Tibial nerve (tissue), 4 donors: ENCODE measurements at regions not wholly inside any gene's neighbourhood (a gene's known extent, or its start where the extent isn't known, plus 50 kb on each side); places are given as distances from the start of the nearest gene placed in this dataset.

Experiments used
- DNase-seq, 2 donors: peaks; one replicate each; pipeline ENCODE4 v3.0.0-alpha.2; 2019; ENCODE audit warnings: low spot score in 2 of 2
- H3K27ac ChIP-seq, 4 donors: fragments of 200-600 bp; sonication (generic) in 3 of 4; one replicate each; pipeline ENCODE4 v1.5.1; 2017 to 2019; ENCODE audit warnings: mild to moderate bottlenecking in 1 of 4
- H3K27me3 ChIP-seq, 2 donors: fragments of 200-600 bp; sonication (generic) in 1 of 2; one replicate each; pipeline versions ENCODE4 v1.5.1 to v1.6.0; 2017 to 2019
- H3K36me3 ChIP-seq, 3 donors: fragments of 200-600 bp; sonication (generic); one replicate each; pipeline ENCODE4 v1.5.1; 2018 to 2019
- H3K4me1 ChIP-seq, 4 donors: fragments of 200-600 bp; sonication (generic) in 3 of 4; one replicate each; pipeline ENCODE4 v1.5.1; 2017 to 2019
- H3K4me3 ChIP-seq, 4 donors: fragments of 200-600 bp; sonication (generic) in 3 of 4; one replicate each; pipeline ENCODE4 v1.5.1; 2017 to 2019; ENCODE audit warnings: mild to moderate bottlenecking in 1 of 4, moderate library complexity in 1 of 4
- H3K9me3 ChIP-seq, 4 donors: fragments of 200-600 bp; sonication (generic) in 3 of 4; one replicate each; pipeline ENCODE4 v1.5.1; 2017 to 2019
- CTCF ChIP-seq, 5 experiments: fragments of 200-600 bp in 3 of 5; fragments of 450-650 bp in 2 of 5; sonication (generic) in 3 of 5; IDR thresholded peaks; one replicate each; pipeline ENCODE4 v1.5.1; 2016 to 2019; ENCODE audit warnings: antibody characterized with exemption in 5 of 5, mild to moderate bottlenecking in 3 of 5, moderate library complexity in 2 of 5
- EP300 ChIP-seq, 2 donors: sonication (generic); formaldehyde crosslinking; IDR thresholded peaks; one replicate each; pipeline ENCODE4 v1.6.1; 2017; ENCODE audit warnings: antibody characterized with exemption in 2 of 2, mild to moderate bottlenecking in 1 of 2
- POLR2A ChIP-seq, 2 donors: fragments of 450-650 bp; IDR thresholded peaks; one replicate each; pipeline ENCODE4 v1.6.1; 2017; ENCODE audit warnings: antibody characterized with exemption in 2 of 2, mild to moderate bottlenecking in 2 of 2, moderate library complexity in 2 of 2
- WGBS, 2 donors: methylation state at CpG; one replicate each; pipeline ENCODE4 v1.1.5; 2018; 5-methylcytosine and 5-hydroxymethylcytosine counted together

- Histone ChIP-seq H3K36me3 (no peaks in the 10 kb centered on the region), H3K4me3 (no peak overlapping the region), H3K27me3 (no peaks in the 10 kb centered on the region), H3K27ac (no peak overlapping the region), H3K4me1 (no peaks in the 10 kb centered on the region), H3K9me3 (no peaks in the 10 kb centered on the region)
- TF ChIP-seq EP300 (IDR thresholded peaks at IDR 0.05), result no peak
- TF ChIP-seq CTCF (IDR thresholded peaks at IDR 0.05), result no peak
- TF ChIP-seq POLR2A (IDR thresholded peaks at IDR 0.05), result no peak
- no peak for DNase-seq
Observed at GRCh38 chr1:72869441-72869840, 587.1 kb upstream of the NEGR1 start.

GRCh38 chr1:72851597-72851996 lies 569.3 kb upstream of the NEGR1 start:
- no peaks in the 10 kb centered on the region for H3K27me3 ChIP-seq
- no peak overlapping the region for H3K27ac ChIP-seq
- H3K4me1 ChIP-seq, result no peaks in the 10 kb centered on the region
- no peaks in the 10 kb centered on the region for H3K9me3 ChIP-seq
- no peak overlapping the region for H3K4me3 ChIP-seq
- DNase-seq, result no peak
- no peak for TF ChIP-seq POLR2A (IDR thresholded peaks at IDR 0.05)
- TF ChIP-seq CTCF (IDR thresholded peaks at IDR 0.05), result no peak
- TF ChIP-seq EP300 (IDR thresholded peaks at IDR 0.05), result no peak
- H3K36me3 ChIP-seq, result no peaks in the 10 kb centered on the region
- WGBS, 2 donors, result 51 to 73% methylated on average over 4 of the region's 4 CpGs

GRCh38 chr1:72848997-72849396 lies 566.7 kb upstream of the NEGR1 start:
- no peak overlapping the region for H3K4me3 ChIP-seq
- no peaks in the 10 kb centered on the region for H3K27me3 ChIP-seq
- no peaks in the 10 kb centered on the region for H3K9me3 ChIP-seq
- 94 to 99% methylated on average over 3 of the region's 3 CpGs for WGBS, 2 donors
- H3K4me1 ChIP-seq, result no peaks in the 10 kb centered on the region
- H3K27ac ChIP-seq, result no peak overlapping the region
- H3K36me3 ChIP-seq, result no peaks in the 10 kb centered on the region
- DNase-seq, result no peak
- no peak for TF ChIP-seq EP300 (IDR thresholded peaks at IDR 0.05)
- no peak for TF ChIP-seq CTCF (IDR thresholded peaks at IDR 0.05)

DNA sequence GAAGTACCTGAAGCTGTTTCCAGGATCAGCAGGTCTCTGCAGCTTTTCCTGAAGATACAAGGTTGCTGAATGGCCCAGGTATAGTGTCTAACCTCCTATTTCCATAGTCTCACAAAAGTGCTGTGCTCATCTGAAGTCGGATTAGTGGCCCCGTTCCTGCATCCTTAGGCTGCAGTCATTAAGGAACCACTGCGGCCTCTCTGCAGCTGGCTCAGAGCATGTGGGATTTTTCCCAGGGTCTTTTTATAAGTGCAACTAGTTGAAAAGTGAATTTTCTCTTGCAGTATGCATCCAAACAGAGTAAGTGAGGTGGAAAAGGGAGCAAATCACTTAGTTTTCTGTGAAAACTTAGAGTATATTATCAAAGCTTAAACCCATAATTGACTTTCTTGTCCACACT lies 565.3 kb upstream of the NEGR1 start:
- no peaks in the 10 kb centered on the region for H3K27me3 ChIP-seq
- no peak for TF ChIP-seq POLR2A (IDR thresholded peaks at IDR 0.05)
- no peak for TF ChIP-seq CTCF (IDR thresholded peaks at IDR 0.05)
- TF ChIP-seq EP300 (IDR thresholded peaks at IDR 0.05), result no peak
- no peak for DNase-seq
- no peak overlapping the region for H3K27ac ChIP-seq
- H3K36me3 ChIP-seq, result no peaks in the 10 kb centered on the region
- WGBS, 2 donors, result 50 to 74% methylated on average over 3 of the region's 3 CpGs
- H3K9me3 ChIP-seq, result no peaks in the 10 kb centered on the region
- H3K4me1 ChIP-seq, result no peaks in the 10 kb centered on the region
- no peak overlapping the region for H3K4me3 ChIP-seq

DNA sequence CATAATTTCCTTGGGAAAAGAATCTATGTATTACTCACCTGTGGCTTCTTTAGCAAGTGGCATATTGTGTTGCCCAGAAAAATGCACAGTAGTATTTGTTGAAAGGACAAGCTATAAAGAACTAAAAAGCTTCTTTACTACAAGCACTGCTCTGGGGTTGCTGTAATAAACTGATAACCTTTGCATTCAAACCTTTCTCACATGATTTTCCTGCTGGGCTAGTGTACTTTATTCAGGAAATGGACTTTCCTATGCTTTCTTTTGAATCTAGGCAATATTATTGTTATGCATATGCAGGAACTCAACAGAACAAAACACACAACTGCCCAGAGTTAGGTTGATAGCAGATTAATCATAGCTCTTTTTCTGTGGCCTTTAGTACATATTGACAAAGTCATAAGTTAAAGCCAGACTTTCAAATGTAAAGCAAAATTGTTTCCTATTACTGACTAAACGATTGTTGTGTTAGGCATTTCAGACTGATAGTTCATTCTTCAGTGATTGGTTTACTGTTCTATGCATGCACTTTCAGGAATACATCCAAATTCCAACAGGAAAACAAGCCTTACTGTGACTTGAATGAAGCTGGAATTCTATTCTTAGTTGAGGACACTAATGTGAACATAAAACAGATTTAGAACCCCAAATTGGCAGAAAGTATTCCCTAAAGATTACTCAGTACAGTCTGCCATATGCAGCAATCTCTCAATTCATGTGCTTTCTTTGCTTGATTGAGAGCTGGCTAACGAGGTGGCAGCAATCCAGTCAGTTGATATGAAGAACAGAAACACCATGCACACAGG lies 564.3 kb upstream of the NEGR1 start:
- TF ChIP-seq CTCF (IDR thresholded peaks at IDR 0.05) (no peak), POLR2A (IDR thresholded peaks at IDR 0.05) (no peak), EP300 (IDR thresholded peaks at IDR 0.05) (no peak)
- 27 to 34% methylated on average over 2 of the region's 2 CpGs for WGBS, 2 donors

More for the DNA sequence above, 564.3 kb upstream of the NEGR1 start:
- DNase-seq, result no peak
- H3K27ac ChIP-seq, result no peak overlapping the region
- H3K4me1 ChIP-seq, result no peaks in the 10 kb centered on the region
- H3K27me3 ChIP-seq, result no peaks in the 10 kb centered on the region
- no peaks in the 10 kb centered on the region for H3K9me3 ChIP-seq
- H3K4me3 ChIP-seq, result no peak overlapping the region
- H3K36me3 ChIP-seq, result no peaks in the 10 kb centered on the region
